Putamen (tissue), 1 donor: ENCODE measurements at regions not wholly inside any gene's neighbourhood (a gene's known extent, or its start where the extent isn't known, plus 50 kb on each side); places are given as distances from the start of the nearest gene placed in this dataset.
"Not testable (repeated sequence)": the region's sequence is repeated elsewhere in the genome, so short reads cannot be mapped to it uniquely, and the experiment has no call there.

Experiments
- DNase-seq: peaks from one replicate; pipeline ENCODE4 v3.0.0-alpha.2; 2016; ENCODE audit warnings: low spot score

DNA sequence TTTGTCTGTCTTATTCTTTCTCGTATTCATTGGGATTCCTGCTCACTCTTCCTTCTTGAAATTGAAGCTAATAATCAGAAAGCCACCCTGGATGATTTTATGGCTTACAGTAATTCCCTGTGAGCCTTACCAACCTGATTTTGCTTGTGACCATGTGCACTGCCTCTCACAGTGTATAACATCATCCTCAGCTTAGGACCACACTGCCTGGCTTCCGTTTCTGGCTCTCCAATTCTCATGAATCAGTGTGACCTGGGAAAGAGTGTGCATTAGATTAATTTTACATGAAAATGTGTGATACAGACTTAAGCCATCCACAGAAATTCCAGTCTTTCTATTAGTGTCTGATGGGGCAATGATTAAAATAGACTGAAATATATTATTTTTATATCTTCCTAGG, 126.8 kb upstream of the DMRT1 start:
- DNase-seq = no peak

DNA sequence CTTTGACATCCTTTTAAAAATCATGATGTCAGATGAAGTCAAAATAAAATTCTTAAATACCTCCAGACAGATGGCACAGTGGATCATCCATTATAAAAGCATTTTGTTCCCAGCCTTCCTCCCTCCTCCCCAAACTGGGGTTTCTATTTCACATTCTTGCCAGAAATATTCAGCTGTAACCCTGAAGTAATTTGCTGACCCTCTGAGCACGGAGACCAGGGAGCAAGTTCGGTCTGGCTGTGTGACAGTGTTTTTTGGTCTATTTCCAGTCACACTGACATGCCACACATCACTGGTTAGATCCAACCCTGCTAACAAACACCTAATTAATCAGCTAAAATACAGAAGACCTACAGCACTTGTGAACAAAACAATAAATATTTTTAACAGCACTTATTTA, 126.2 kb upstream of the DMRT1 start:
- no peak for DNase-seq

DNA sequence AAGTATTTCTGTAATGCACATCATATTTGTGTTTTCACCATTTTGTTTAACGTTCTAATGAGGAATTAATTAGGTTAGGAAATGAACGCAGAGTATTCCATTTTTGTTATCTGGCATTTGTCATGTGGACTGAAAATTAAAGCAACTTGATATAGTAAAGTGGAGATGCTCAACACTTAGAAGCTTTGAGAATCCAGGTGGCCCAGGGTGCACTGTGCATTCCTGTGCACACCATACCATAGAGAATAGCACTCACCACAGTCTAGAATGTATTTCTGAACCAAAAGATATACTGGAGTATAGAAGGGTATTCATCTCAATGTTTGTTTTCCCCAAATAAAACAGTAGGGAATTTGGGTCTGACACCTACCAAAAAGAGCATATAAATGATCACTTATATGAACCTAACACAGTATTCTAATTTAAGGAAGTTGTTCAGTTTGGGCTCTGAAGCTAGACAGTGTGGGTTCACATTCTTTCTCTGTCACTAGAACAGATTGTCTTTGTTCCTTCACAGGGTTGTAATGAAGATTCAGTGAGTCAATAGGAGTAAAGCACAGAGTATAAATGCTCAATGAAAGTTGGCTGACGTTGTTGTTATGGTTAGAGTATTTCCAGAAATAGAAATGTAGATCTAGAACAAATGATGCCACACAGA, 125.6 kb upstream of the DMRT1 start:
- DNase-seq = peak; percentile 71

DNA sequence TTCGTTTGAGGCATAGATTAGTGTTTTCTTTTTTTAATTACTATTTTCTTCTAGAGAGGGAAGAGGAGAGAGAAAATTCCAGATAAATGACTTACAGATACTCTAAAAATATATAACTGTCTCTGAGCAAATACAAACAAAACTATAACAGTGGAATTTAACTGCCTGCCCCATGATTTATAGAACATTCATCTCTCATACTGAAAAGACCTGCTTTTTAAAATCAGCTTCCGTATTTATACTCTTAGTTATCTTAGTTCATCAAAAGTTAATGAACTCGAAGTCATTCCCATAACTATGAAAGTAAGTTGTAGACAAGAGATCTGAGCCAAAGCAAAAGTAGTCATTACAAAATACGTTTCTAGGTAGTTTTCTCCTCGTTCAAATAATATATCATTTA, 123.8 kb upstream of the DMRT1 start:
- DNase-seq = no peak

DNA sequence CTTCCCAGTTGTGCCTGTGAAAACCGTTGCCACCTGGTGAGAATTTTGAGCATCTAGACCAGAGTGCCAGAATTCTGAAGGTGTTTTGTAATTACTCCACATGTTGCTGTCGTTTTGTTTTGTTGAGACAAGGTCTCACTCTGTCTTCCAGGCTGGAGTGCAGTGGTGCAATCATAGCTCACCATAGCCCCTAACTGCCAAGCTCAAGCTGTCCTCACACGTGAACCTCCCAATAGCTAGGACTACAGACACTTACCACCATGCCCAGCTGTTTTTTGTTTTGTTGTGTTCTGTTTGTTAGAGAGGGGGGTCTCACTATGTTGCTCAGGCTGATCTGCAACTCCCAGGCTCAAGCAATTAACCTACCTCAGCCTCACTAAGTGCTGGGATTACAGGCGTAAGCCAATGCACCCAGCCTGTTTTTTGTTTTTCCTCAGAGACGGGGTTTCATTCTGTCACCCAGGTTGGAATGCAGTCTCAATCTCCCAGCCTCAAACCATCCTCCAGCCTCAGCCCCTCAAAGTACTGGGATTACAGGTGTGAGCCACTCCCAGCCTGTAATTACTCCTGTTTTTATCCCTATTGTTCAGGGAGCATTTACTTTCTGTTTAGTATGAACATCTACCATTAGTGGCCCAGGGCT, 121.1 kb upstream of the DMRT1 start:
- DNase-seq = no peak

DNA sequence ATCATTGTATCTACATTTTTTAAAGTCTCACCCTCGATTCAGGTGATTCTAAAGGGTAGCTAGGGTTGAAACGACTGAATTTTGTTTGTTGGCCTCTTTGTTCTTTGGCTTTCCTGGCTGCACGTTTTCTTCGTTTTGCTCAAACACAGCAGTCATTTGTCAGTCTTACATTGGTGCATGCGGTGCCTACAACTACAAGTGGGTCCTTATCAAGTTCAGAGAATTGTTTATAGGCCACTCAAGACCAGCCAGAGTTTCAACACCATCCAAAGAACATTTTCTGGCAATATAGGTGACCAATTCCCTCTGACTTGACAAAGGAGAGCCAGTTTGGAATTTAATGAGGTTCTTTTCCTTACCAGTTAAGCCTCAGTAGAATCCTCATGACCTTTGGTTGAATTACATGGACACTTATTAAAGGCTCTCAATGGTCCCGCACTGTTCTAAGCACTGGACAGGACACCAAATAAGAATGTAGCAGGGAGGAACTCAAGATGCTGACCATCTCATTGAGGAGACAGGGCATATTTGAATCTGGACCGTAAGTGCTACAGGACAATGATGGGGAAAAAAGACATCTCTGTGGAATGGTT, 119.0 kb upstream of the DMRT1 start:
- no peak for DNase-seq

DNA sequence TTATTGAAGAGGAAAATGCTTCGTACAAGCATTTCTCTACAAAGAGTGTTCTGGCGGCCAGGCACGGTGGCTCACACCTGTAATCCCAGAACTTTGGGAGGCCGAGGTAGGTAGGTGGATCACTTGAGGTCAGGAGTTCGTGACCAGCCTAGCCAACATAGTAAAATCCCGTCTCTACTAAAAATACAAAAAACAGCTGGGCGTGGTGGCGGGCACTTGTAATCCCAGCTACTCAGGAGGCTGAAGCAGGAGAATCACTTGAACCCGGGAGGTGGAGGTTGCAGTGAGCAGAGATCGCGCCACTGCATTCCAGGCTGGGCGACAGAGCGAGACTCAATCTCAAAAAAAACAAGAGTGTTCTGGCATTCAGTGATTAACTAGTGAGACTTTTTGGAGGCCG, 117.0 kb upstream of the DMRT1 start:
- DNase-seq = not testable (repeated sequence)

DNA sequence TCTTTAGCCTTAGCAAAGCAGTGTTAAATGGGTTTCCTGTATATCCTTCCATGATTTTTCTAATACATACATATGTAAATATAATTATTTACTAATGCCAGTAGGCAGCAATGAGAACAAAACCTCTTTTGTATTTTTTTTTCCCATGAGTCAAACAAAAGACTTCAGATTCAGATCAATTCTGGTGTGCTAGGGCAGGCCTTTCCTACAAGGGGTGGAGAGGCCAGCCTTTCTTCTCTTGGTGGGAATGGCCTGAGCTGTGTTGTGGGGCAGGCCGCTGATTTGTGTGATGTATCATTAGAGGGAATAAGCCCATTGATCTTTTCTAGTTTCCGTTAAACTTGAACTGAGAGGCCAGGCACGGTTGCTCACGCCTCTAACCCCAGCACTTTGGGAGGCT, 115.5 kb upstream of the DMRT1 start:
- peak; percentile 84 for DNase-seq

DNA sequence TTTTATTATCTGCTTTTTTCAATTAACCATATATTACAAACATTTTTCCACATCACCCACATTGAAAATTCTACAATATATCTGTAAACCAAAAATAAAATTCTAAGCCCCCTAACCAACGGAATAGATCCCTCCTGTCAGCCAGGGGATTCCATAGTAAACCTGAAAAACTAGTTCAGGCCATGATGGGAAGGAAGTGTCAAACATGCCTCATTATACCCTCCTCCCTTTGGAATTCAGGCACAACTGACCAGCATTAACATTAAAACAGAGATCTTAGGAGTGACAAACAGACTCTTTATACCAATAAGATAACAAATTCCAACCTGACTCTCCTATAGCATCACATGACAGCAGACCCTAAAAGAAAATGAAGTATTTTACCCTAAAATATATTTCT, 113.7 kb upstream of the DMRT1 start:
- DNase-seq = no peak

DNA sequence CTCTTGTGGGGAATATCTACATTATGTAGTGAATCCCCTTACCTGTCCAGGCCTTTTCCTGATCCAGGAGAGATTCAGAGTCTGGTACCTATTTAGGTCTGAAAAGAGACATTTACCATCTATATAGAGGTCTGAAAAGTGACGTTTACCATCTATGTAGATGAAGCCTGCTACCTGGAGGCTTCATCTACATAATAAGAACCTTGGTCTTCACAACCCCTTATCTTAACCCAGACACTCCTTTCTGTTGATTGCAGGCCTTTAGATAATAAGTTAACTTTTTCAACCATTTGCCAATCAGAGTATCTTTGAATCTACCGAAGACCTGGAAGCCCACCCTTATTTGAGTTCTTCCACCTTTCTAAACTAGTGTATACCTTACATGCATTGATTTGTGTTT, 113.0 kb upstream of the DMRT1 start:
- no peak for DNase-seq

DNA sequence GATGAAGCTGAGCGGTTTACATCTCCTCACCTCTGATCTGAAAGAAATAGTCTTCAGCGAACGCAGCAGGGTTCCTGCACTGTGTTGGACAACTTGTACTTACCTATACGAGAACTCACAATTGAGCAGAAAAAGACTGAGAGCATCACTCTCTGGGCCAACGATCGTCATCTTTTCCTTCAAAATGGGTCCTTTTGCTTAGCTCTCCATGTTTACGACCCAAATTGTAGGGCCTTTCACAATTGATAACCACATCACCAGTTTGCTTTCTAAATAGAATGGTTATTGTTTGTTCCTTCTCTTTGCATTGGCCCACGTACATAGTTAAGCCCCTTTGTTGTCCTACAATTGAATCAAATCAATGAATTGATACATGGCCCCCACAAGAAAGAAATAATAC, 110.0 kb upstream of the DMRT1 start:
- DNase-seq = no peak

DNA sequence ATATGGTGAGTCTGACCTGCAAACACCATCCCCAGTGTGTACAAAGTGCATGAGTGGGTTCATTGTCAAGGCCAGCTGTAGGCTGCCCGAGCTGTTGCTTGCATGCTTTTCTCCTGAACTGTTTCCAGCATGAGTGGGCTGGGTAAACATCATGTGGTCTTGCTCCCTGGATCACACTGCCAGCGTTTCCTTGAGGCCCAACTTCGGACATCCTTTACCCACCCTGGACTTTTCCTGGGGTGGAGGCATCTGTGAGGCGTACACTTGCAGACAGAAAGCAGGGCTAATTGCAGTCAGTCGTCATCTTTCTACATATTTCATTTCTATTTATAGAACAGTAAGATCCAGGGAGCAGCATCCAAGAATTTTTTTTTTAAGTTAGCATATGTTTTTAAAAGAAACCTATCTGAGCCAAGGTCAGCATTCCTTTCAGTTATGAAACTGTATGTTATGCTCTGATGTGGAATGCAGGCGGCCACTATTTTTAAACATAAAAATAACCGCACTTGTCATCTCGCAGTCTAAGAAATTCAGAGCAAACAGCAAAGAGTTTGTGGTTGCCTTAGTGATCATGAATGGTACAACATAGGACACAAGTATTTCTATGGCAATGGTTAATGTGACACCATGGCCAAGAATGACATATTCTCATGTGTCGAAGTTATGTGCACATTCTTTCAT, 106.5 kb upstream of the DMRT1 start:
- DNase-seq = peak; percentile 80

DNA sequence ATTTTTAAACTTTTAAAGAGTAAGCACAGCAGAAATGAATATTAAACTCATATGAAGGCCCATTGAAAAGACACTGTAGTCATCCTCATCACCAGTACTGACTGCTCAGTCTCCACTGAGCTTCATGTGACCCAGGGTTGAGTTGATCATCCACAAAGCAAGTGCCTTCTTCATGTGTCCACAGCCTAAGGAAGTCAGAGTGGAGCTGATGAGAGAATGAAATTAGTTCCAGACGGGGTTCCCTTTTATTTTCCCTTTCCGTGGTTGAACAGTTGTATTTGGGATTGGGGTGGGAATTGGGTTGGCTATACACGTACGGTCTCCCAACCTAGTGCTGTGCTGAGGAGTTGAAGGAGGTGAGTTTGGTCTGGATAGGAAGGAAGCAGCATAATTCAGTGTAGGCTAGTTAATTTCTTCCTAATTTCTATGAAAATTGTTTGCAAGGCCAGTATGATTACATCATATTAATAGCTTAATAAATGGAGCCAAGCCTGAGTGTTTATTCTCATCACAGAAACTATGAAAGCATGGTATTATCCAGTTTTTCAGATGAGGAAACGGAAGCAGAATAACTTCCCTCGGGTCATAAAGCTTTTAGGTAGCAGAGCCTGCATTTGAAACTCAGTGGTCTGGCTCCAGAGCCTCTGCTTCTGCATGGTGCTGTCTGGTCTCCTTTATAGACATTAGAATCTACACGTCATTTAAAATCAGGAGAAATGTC, 103.9 kb upstream of the DMRT1 start:
- DNase-seq = no peak

DNA sequence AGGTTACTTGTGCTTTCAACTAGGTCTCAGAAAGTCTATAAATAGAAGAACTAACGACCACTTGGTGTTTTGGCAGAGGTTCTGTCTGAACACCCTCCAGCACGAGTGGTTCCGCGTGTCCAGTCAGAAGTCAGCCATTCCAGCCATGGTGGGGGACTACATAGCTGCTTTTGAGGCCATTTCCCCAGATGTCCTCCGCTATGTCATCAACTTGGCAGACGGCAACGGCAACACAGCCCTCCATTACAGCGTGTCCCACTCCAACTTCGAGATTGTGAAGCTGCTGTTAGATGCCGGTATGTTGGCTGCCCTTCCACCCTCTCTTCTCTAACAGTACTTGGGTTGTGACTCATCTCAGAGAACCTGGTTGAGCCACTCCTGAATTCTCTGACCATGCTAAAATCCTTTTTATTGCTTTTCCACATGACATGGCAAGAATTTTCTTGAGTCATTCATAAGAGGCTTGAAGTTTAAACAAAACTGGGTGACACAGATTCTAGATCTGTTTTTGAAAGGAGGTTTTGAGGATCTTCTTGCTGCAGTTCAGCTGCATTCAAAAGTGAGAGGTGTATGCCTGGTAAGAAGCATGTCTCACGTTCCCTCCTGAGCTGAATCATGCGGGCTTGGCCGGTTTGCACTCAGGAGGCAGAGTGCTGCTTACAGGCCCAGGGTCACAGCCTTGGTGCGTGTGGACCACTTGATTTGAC, 103.1 kb upstream of the DMRT1 start:
- DNase-seq = peak; percentile 45

DNA sequence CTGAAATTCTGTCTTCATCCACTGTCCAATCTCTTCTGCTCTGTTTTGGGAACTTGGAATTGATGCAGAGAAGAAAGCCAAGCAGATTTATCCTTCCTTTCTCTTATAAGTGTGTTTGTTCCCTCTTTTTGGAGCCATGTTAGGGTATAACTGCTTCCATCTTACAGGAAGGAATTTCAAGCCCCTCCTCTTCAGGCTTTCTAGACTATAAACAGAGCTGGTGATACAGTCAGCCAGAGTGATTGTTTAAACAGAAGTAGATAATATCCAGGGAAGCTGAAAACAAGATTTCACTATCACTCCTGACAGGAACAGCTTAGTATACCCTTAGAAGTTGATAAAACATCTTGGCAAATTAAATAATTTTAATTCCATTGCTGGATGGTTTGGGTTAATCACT, 102.1 kb upstream of the DMRT1 start:
- no peak for DNase-seq

DNA sequence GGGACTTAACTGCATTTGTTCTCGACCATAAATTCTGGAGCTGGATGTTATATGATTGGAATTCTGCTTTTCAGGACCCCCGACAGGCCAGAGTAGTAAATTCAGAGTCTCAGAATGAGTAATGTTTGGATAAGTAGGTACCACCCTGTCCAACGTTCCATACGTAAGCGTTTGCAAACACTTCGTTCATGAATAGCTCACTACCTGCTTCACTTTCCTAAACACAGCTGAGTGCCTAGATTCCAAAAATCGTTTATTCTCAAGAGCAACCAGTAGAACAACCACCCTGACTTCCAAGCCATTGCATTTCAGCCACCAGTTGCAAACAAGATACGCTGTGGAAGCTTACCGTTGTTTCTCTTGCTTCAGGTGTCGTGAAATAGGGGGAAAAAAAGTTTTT, 101.3 kb upstream of the DMRT1 start:
- DNase-seq = no peak

DNA sequence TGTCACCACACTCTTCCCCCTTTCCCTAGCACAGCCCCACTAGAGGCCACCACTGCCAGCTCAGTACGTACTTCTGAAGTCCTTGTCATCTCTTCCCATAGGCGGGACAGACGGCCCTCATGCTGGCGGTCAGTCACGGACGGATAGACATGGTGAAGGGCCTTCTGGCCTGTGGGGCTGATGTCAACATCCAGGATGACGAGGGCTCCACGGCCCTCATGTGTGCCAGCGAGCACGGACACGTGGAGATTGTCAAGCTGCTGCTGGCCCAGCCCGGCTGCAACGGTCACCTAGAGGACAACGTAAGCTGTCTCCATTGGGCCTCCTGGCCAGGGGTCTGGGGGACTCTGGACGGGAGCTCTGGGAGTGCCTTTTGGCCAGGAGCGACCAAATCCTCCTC, 99.4 kb upstream of the DMRT1 start:
- no peak for DNase-seq

DNA sequence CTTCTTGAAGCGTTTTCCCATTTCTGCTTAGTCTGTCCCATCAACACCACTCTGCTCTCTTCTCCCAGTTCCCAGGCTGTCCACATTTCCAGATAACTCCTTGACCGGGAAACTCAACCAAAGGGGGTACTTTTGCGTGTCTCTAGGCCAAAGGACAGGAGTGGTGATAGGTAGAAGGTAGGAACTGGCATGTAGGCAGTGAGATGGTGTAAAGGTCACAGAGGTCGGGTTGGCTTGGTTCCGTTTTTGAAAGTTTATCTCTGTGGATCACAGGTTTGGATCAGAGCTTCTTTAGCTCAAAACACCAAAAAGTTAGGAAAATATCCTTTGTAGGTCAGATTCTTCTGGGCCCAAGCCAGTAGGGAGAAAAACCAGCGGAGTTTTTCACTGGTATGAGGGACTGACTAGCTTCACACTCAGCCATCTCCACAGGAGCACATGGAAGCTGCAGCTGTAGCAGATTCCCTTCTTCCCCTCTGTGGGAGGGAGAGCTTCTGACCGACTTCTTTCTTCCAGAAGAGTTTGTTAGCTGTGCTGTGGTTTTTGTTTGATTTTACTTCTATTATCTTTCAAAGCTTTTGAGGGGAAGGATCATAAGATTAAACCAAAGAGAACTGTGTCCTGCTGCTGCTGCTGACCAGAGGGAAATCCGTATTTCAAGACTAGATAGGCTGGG, 98.4 kb upstream of the DMRT1 start:
- DNase-seq = no peak

DNA sequence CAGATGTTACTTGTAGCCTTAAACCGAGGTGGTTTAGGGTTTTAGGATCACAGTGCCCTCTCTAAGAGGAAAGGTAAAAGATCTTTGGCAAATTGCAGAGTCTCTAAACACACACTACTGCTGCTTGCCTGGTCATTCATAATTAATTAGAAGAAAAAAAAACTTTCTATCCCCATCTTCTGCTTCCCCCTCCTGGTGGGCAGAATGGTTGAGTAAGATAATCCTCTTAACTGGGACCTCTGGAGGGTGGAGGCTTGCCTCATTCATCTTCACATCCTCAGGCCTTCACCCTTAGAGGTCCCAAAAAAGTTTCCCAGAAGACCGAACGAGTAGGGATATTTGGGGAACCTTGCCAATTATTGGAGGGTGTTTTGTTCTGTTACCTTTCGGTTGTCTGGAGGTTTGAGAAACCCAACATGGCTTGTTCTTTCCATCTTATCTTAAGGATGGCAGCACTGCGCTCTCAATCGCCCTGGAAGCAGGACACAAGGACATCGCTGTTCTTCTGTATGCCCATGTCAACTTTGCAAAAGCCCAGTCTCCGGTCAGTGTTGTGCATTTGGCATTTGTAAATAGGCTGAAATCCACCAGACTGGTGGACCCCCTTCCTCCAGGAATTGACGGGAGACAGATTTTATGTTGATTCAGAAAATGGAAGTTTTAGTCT, 97.3 kb upstream of the DMRT1 start:
- no peak for DNase-seq

DNA sequence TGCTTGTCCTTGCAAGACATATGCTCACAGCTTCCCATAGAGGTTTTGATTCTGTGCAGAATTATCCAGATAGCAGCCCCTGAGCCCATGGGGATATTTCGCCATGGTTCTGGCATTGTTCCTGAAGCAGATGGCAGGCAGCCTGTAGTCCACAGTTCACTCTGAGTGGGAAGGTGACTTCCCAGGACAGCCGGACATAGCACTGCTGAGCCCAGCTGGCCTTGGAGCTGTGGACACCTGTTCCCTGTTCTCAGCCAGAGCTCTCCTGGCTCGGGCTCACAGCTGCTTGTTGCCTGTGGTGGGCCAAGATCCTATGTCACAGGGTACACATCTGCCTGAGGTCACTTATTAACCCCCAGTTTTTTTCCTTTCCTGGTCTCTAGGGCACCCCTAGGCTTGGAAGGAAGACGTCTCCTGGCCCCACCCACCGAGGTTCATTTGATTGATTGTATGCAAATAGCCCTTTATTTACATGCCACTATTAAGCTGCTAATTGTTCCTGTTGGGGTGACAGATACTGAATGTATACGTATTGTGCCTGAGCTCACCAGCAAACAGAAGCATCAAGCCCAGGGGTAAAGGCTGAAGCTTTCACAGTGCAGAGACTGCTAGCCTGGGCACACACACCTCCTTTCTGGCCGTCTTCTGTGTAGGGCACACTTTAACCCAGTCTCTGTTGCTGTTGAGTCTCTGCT, 96.6 kb upstream of the DMRT1 start:
- DNase-seq = no peak
